A673 (cell line): ENCODE measurements at regions not wholly inside any gene's neighbourhood (a gene's known extent, or its start where the extent isn't known, plus 50 kb on each side); places are given as distances from the start of the nearest gene placed in this dataset.

Source experiments
- BruUV-seq: library from RNA; stranded (reverse); fragments of 400-500 nt; replicated peaks from 2 replicates; lab custom pipeline; 2021; lab: Mats Ljungman, UMichigan
- CTCF ChIA-PET: fragments of 300-600 bp; sonication (Branson Sonifier 250); formaldehyde crosslinking; loops from one replicate; lab custom pipeline; 2022; ENCODE audit warnings: antibody characterized with exemption; lab: Charles Lee
- POLR2A ChIA-PET: fragments of 300-600 bp; sonication (Branson Sonifier 250); formaldehyde crosslinking; loops from one replicate; lab custom pipeline; 2022; ENCODE audit warnings: antibody characterized with exemption; ENCODE audit not compliant: low non-redundant PET; lab: Charles Lee
- DNase-seq: peaks from one replicate; pipeline ENCODE4 v3.0.0-alpha.2; 2015; ENCODE audit warnings: low spot score
- H3K27ac ChIP-seq: fragments of 200-600 bp; sonication (generic); 2 replicates; pipeline ENCODE4 v1.5.1; 2016; ENCODE audit warnings: mixed run types, low read depth, mild to moderate bottlenecking, mixed read lengths, antibody characterized with exemption, low read length; ENCODE audit not compliant: poor library complexity, severe bottlenecking
- H3K27me3 ChIP-seq: fragments of 200-600 bp; sonication (generic); replicated peaks from 2 replicates; pipeline ENCODE4 v1.6.1; 2017; ENCODE audit warnings: mixed run types, low read depth, mild to moderate bottlenecking, mixed read lengths, antibody characterized with exemption, low read length; ENCODE audit not compliant: insufficient read depth, poor library complexity
- H3K36me3 ChIP-seq: fragments of 200-600 bp; sonication (generic); 2 replicates; pipeline ENCODE4 v1.6.1; 2016; ENCODE audit warnings: mixed run types, mild to moderate bottlenecking, mixed read lengths, antibody characterized with exemption, low read length; ENCODE audit not compliant: insufficient read depth, poor library complexity, severe bottlenecking
- H3K4me1 ChIP-seq: fragments of 200-600 bp; sonication (generic); 2 replicates; pipeline ENCODE4 v1.6.1; 2017; ENCODE audit warnings: mixed run types, mild to moderate bottlenecking, mixed read lengths, antibody characterized with exemption, low read length; ENCODE audit not compliant: insufficient read depth, poor library complexity, severe bottlenecking
- H3K4me3 ChIP-seq: fragments of 200-600 bp; sonication (generic); 2 replicates; pipeline ENCODE4 v1.5.1; 2016; ENCODE audit warnings: low read depth, mixed run types, mild to moderate bottlenecking, mixed read lengths, low read length; ENCODE audit not compliant: poor library complexity, severe bottlenecking
- H3K9me3 ChIP-seq: fragments of 200-600 bp; sonication (generic); 2 replicates; pipeline ENCODE4 v1.6.1; 2016; ENCODE audit warnings: mixed run types, low read depth, mild to moderate bottlenecking, mixed read lengths, antibody characterized with exemption, low read length; ENCODE audit not compliant: poor library complexity, severe bottlenecking
- CTCF ChIP-seq: fragments of 300-800, 200-600 bp; sonication (generic); conservative IDR thresholded peaks from 2 replicates; pipeline ENCODE4 v1.5.1; 2017; ENCODE audit warnings: low read depth, mild to moderate bottlenecking, antibody characterized with exemption, low read length, moderate library complexity, mixed read lengths
- EZH2 ChIP-seq: fragments of 200-600 bp; sonication (generic); IDR thresholded peaks from 2 replicates; pipeline ENCODE4 v1.6.1; 2017; ENCODE audit warnings: borderline replicate concordance, low read depth, mild to moderate bottlenecking, mixed read lengths, antibody characterized with exemption, low read length; ENCODE audit not compliant: poor library complexity, severe bottlenecking
- intact Hi-C: fragments of 100-400 bp; cut with micrococcal nuclease; formaldehyde crosslinking; loops from one replicate; pipeline ENCODE4 v1.10.0; 2022; ENCODE audit not compliant: unreplicated experiment

- Histone ChIP-seq H3K4me1 (no peaks in the 10 kb centered on the region), H3K36me3 (no peaks in the 10 kb centered on the region), H3K27ac (no peak overlapping the region), H3K4me3 (no peak overlapping the region), H3K9me3 (no peaks in the 10 kb centered on the region), H3K27me3 (peaks cover 8% of the 10 kb centered on the region)
- CTCF ChIA-PET, result no interaction called here
- DNase-seq, result no peak
- POLR2A ChIA-PET, result no interaction called here
- intact Hi-C loops, result no loop called here
- TF ChIP-seq CTCF (no peak), EZH2 (no peak)
- no TSS peak for BruUV-seq
These were observed 54.9 kb upstream of the LRRC55 start for GRCh38 chr11:57126766-57127400.

DNA sequence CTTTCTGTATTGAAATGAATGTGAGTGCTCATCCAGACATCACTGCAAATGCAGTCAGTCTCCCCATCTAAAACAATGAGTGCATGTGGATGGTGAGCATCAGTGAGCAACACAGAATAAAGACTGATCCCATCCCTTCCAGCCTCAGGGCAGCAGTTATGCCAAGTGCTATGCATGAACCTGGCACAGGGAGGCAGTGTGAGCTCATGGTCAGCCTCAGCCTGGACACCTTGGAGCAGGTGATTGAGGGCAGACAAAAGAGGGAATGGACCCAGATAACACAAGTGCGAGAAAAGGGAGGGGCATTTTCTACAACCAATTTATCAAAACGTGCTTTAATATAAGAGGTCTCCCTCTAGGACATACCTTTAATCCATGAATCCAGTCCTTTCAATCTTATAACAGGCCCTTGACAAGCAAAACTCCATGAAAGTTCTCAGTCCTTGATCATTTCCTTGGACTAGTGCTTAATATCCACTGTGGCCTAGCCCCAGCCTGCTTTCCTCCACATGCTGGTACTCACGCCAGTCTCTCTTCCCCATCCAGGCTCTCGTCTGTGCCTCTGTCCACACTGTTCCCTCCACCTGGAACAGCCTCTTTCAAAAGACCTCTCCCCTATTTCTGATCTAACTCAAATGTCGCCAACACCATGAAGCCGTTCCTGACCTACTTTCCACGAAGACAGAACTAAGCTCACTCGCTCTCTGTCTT lies 50.5 kb upstream of the LRRC55 start:
- BruUV-seq, result no TSS peak
- POLR2A ChIA-PET, result no interaction called here

More for the DNA sequence above, 50.5 kb upstream of the LRRC55 start:
- Histone ChIP-seq H3K27ac (no peak overlapping the region), H3K27me3 (peaks cover 8% of the 10 kb centered on the region), H3K4me1 (no peaks in the 10 kb centered on the region), H3K36me3 (no peaks in the 10 kb centered on the region), H3K9me3 (no peaks in the 10 kb centered on the region), H3K4me3 (no peak overlapping the region)
- DNase-seq, result peak; percentile 5
- intact Hi-C loops, result loop anchor here (1.0 kb wide), 1 partner anchor 118 kb away; no protein-coding TSS in a partner anchor
- CTCF ChIA-PET, result interaction anchor here (1.5 kb wide), 1 partner anchor 118 kb away, joined by 10 read pairs; no protein-coding TSS in a partner anchor
- TF ChIP-seq EZH2 (no peak), CTCF (peak; percentile 55)
